A549 (cell line): ENCODE measurements at regions not wholly inside any gene's neighbourhood (a gene's known extent, or its start where the extent isn't known, plus 50 kb on each side); places are given as distances from the start of the nearest gene placed in this dataset.

Experiments
- ATAC-seq, 2 experiments: fragments of 200-7000 bp in 1 of 2; fragments of >200 bp in 1 of 2; cut with Nextera tagmentation in 1 of 2; cut with Tn5 transposase in 1 of 2; 3 replicates each; pipeline versions ENCODE4 v1.8.0 to v1.9.1; 2018 to 2020; ENCODE audit warnings: mild to moderate bottlenecking in 1 of 2, moderate library complexity in 1 of 2
- CTCF ChIA-PET: fragments of 300-600 bp; sonication (Branson Sonifier 250); formaldehyde crosslinking; extraction: SDS; loops from one replicate; lab custom pipeline; 2021; ENCODE audit warnings: antibody characterized with exemption, inconsistent platforms; lab: Yijun Ruan, JAX
- POLR2A ChIA-PET: fragments of 350-600 bp; formaldehyde crosslinking; extraction: SDS; loops from one replicate; lab custom pipeline; 2021; ENCODE audit warnings: antibody characterized with exemption, inconsistent platforms; lab: Yijun Ruan, JAX
- DNase-seq, 2 experiments: peaks; one replicate each; pipeline versions ENCODE4 v3.0.0 to v3.0.0-alpha.2; 2011 to 2016; ENCODE audit warnings: low read depth in 1 of 2, low spot score in 1 of 2
- FAIRE-seq: peaks from 2 replicates; lab custom pipeline; 2011; peaks lifted over from hg19 to GRCh38; lab: Jason Lieb, UNC
- H3K27ac ChIP-seq, 2 experiments: fragments of >200 bp; sonication (Bioruptor Twin); formaldehyde crosslinking; 3 replicates each; pipeline ENCODE4 v1.5.1; 2016 to 2017
- H3K4me1 ChIP-seq: fragments of >200 bp; sonication (Bioruptor Twin); formaldehyde crosslinking; 3 replicates; pipeline ENCODE4 v1.6.1; 2016
- H3K4me2 ChIP-seq: fragments of >200 bp; sonication (Bioruptor Twin); formaldehyde crosslinking; 3 replicates; pipeline ENCODE4 v1.6.1; 2016
- H3K4me3 ChIP-seq: fragments of >200 bp; sonication (Bioruptor Twin); formaldehyde crosslinking; 3 replicates; pipeline ENCODE4 v1.5.1; 2016
- H3K9me3 ChIP-seq: fragments of >200 bp; sonication (Bioruptor Twin); formaldehyde crosslinking; 3 replicates; pipeline ENCODE4 v1.6.1; 2016
- BHLHE40 ChIP-seq: IDR thresholded peaks from 2 replicates; pipeline ENCODE4 v1.6.1; 2012; ENCODE audit warnings: low read depth, low read length, inconsistent platforms
- CBX2 ChIP-seq: fragments of 200-600 bp; sonication (generic); IDR thresholded peaks from 2 replicates; pipeline ENCODE4 v1.6.1; 2016; ENCODE audit warnings: low read depth, mild to moderate bottlenecking, borderline replicate concordance
- CHD2 ChIP-seq: fragments of 150-350 bp; IDR thresholded peaks from 2 replicates; pipeline ENCODE4 v1.6.1; 2014; ENCODE audit warnings: low read length; ENCODE audit not compliant: partially characterized antibody
- CHD4 ChIP-seq: fragments of 200-600 bp; sonication (generic); IDR thresholded peaks from 2 replicates; pipeline ENCODE4 v1.6.1; 2016; ENCODE audit warnings: antibody characterized with exemption, mild to moderate bottlenecking, borderline replicate concordance
- EHF ChIP-seq: fragments of 250-450 bp; sonication (Bioruptor Pico); IDR thresholded peaks from 2 replicates; pipeline ENCODE4 v1.5.0; 2020; ENCODE audit warnings: mild to moderate bottlenecking
- EP300 ChIP-seq, 2 experiments: fragments of >200 bp; sonication (Bioruptor Twin); formaldehyde crosslinking; IDR thresholded peaks; 2 replicates in 1 of 2; 3 replicates in 1 of 2; pipeline ENCODE4 v1.6.1; 2016 to 2017
- ESRRA ChIP-seq: fragments of 150-350 bp; IDR thresholded peaks from 2 replicates; pipeline ENCODE4 v1.6.1; 2014; ENCODE audit warnings: mild to moderate bottlenecking, low read length, borderline replicate concordance
- HOXB13 ChIP-seq: fragments of 250-450 bp; sonication (Bioruptor Pico); IDR thresholded peaks from 2 replicates; pipeline ENCODE4 v1.5.0; 2020; ENCODE audit warnings: low read depth, mild to moderate bottlenecking, moderate library complexity
- HOXB5 ChIP-seq: fragments of 250-450 bp; sonication (Bioruptor Pico); IDR thresholded peaks from 2 replicates; pipeline ENCODE4 v1.5.0; 2020; ENCODE audit warnings: mild to moderate bottlenecking, moderate library complexity
- JUN ChIP-seq, 2 experiments: fragments of >200 bp; sonication (Bioruptor Twin); formaldehyde crosslinking; IDR thresholded peaks; 2 replicates in 1 of 2; 3 replicates in 1 of 2; pipeline ENCODE4 v1.6.1; 2016 to 2017
- MAFK ChIP-seq: fragments of 450-650 bp; IDR thresholded peaks from 2 replicates; pipeline ENCODE4 v1.6.1; 2014; ENCODE audit not compliant: partially characterized antibody
- MYC ChIP-seq: IDR thresholded peaks from 2 replicates; pipeline ENCODE4 v1.6.1; 2012; ENCODE audit warnings: mild to moderate bottlenecking, inconsistent platforms, low read length, improper control_type of control experiment, borderline replicate concordance
- NFE2L2 ChIP-seq: fragments of 150-350 bp; conservative IDR thresholded peaks from 2 replicates; pipeline ENCODE4 v1.6.1; 2014; ENCODE audit warnings: low read length
- NPAS2 ChIP-seq: fragments of 250-450 bp; sonication (Bioruptor Pico); IDR thresholded peaks from 2 replicates; pipeline ENCODE4 v1.8.0; 2022; ENCODE audit warnings: mild to moderate bottlenecking, moderate library complexity, borderline replicate concordance
- NR3C1 ChIP-seq: fragments of >200 bp; sonication (Bioruptor Twin); formaldehyde crosslinking; IDR thresholded peaks from 3 replicates; pipeline ENCODE4 v1.6.1; 2017
- POLR2AphosphoS2 ChIP-seq: conservative IDR thresholded peaks from 2 replicates; pipeline ENCODE4 v1.6.1; 2012; ENCODE audit warnings: low read length, improper control_type of control experiment, inconsistent platforms
- RAD21 ChIP-seq, 2 experiments: fragments of >200 bp in 1 of 2; sonication (Bioruptor Twin) in 1 of 2; formaldehyde crosslinking in 1 of 2; IDR thresholded peaks in 1 of 2; conservative IDR thresholded peaks in 1 of 2; 2 replicates in 1 of 2; 3 replicates in 1 of 2; pipeline ENCODE4 v1.6.1; 2012 to 2018; ENCODE audit warnings: inconsistent platforms in 1 of 2
- RCOR1 ChIP-seq: fragments of 150-350 bp; IDR thresholded peaks from 2 replicates; pipeline ENCODE4 v1.6.1; 2014; ENCODE audit warnings: antibody characterized with exemption, low read length, low read depth
- SMC3 ChIP-seq: fragments of >200 bp; sonication (Bioruptor Twin); formaldehyde crosslinking; IDR thresholded peaks from 3 replicates; pipeline ENCODE4 v1.6.1; 2018; ENCODE audit warnings: inconsistent platforms
- TFCP2L1 ChIP-seq: fragments of 250-450 bp; sonication (Bioruptor Pico); IDR thresholded peaks from 2 replicates; pipeline ENCODE4 v1.5.0; 2021; ENCODE audit warnings: mild to moderate bottlenecking
- TP53 ChIP-seq: fragments of 250-450 bp; sonication (Bioruptor Pico); IDR thresholded peaks from 2 replicates; pipeline ENCODE4 v1.5.0; 2021; ENCODE audit warnings: mild to moderate bottlenecking, moderate library complexity
- ZC3H11A ChIP-seq: fragments of 450-650 bp; IDR thresholded peaks from 2 replicates; pipeline ENCODE4 v1.6.1; 2014; ENCODE audit warnings: antibody characterized with exemption, mild to moderate bottlenecking
- ZFP36 ChIP-seq: fragments of 450-650 bp; IDR thresholded peaks from 2 replicates; pipeline ENCODE4 v1.6.1; 2014; ENCODE audit warnings: borderline replicate concordance; ENCODE audit not compliant: partially characterized antibody
- ZNF302 ChIP-seq: fragments of 250-450 bp; sonication (Bioruptor Pico); IDR thresholded peaks from 2 replicates; pipeline ENCODE4 v1.9.0; 2021; ENCODE audit warnings: inconsistent platforms, mild to moderate bottlenecking, moderate library complexity
- ZSCAN20 ChIP-seq: fragments of 250-450 bp; sonication (Bioruptor Pico); IDR thresholded peaks from 2 replicates; pipeline ENCODE4 v1.8.0; 2022; ENCODE audit warnings: mild to moderate bottlenecking, moderate library complexity
- WGBS: methylation state at CpG from one replicate; pipeline ENCODE4 v1.1.6; 2017; ENCODE audit errors: missing lambda C conversion rate; 5-methylcytosine and 5-hydroxymethylcytosine counted together
- TF ChIP-seq, protein P1 (sequence below): fragments of >200 bp; sonication (Bioruptor Twin); formaldehyde crosslinking; IDR thresholded peaks from 3 replicates; pipeline ENCODE4 v1.6.1; 2016
- TF ChIP-seq, protein P2 (sequence below): fragments of 150-350 bp; IDR thresholded peaks from 2 replicates; pipeline ENCODE4 v1.6.1; 2014; ENCODE audit warnings: low read depth, mild to moderate bottlenecking, low read length

- Histone ChIP-seq H3K4me1 (no peaks in the 10 kb centered on the region), H3K27ac (no peak overlapping the region), H3K9me3 (peaks cover 12% of the 10 kb centered on the region), H3K4me2 (no peak overlapping the region), H3K4me3 (no peak overlapping the region)
- DNase-seq (no peak), ATAC-seq (no peak), FAIRE-seq (no peak)
- 49% methylated on average over 2 of the region's 2 CpGs for WGBS
- no peak for TF ChIP-seq HOXB5 (CRISPR knock-in tag)
- no peak for TF ChIP-seq EP300 (IDR thresholded peaks at IDR 0.05)
- TF ChIP-seq ESRRA, result no peak
- no peak for TF ChIP-seq BHLHE40
- TF ChIP-seq MYC, result no peak
- TF ChIP-seq, protein P1, sequence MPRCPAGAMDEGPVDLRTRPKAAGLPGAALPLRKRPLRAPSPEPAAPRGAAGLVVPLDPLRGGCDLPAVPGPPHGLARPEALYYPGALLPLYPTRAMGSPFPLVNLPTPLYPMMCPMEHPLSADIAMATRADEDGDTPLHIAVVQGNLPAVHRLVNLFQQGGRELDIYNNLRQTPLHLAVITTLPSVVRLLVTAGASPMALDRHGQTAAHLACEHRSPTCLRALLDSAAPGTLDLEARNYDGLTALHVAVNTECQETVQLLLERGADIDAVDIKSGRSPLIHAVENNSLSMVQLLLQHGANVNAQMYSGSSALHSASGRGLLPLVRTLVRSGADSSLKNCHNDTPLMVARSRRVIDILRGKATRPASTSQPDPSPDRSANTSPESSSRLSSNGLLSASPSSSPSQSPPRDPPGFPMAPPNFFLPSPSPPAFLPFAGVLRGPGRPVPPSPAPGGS, result no peak
- no peak for TF ChIP-seq EHF (CRISPR knock-in tag)
- POLR2A ChIA-PET, result no interaction called here
- CTCF ChIA-PET, result no interaction called here
These were observed 221.3 kb upstream of the SLCO3A1 start for GRCh38 chr15:91632176-91632575.

GRCh38 chr15:91632981-91633380, 220.5 kb upstream of the SLCO3A1 start:
- H3K4me3 ChIP-seq, result no peak overlapping the region
- no peak overlapping the region for H3K4me2 ChIP-seq
- ChIA-PET CTCF (no interaction called here), POLR2A (no interaction called here)
- WGBS, result 42% methylated on average over 9 of the region's 9 CpGs
- DNase-seq, result no peak
- no peak overlapping the region for H3K27ac ChIP-seq
- TF ChIP-seq HOXB13 (CRISPR knock-in tag), result no peak
- no peak for TF ChIP-seq CHD4
- TF ChIP-seq ZFP36, result no peak
- TF ChIP-seq RCOR1, result no peak
- no peak for TF ChIP-seq TP53 (CRISPR knock-in tag)
- no peak for TF ChIP-seq NR3C1
- no peak for TF ChIP-seq TFCP2L1 (CRISPR knock-in tag)
- TF ChIP-seq, all 56 proteins: peak for 0
- ATAC-seq (no peak; a peak in 1 of 6 replicates), FAIRE-seq (no peak)
- Histone ChIP-seq H3K4me1 (no peaks in the 10 kb centered on the region), H3K9me3 (peaks cover 10% of the 10 kb centered on the region)

DNA sequence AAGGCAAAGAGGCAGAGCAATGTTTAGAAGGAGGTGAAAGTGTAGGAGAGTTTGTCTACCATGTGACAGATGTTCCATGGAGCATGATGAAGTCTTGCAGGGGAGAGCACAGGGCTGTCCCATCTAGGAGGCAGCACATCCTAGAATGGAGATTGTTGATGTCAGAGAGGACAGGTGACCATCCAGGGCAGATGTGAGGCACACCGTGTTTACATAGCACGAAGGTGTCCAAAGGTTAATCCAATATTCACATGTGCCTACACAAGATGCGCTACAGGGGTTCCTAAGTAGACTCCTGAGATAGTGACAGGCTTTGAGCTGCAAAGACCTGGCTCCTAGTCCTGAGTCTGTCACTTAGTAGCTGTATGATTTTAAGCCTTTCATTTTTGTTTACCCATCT, 219.3 kb upstream of the SLCO3A1 start:
- Histone ChIP-seq H3K27ac (no peak overlapping the region), H3K9me3 (0 out of 3 replicates have a peak, but pooled peaks cover under 1% of the 10 kb centered on the region), H3K4me1 (no peaks in the 10 kb centered on the region), H3K4me2 (no peak overlapping the region), H3K4me3 (no peak overlapping the region)
- WGBS, result 26% methylated on average over 3 of the region's 3 CpGs
- no peak for FAIRE-seq
- DNase-seq, result no peak
- CTCF ChIA-PET, result interaction anchor here (1.0 kb wide), 1 partner anchor 14 kb away, joined by 4 read pairs; no protein-coding TSS in a partner anchor
- POLR2A ChIA-PET, result no interaction called here
- TF ChIP-seq SMC3 (no peak), MAFK (no peak), POLR2AphosphoS2 (no peak), CBX2 (no peak), JUN (IDR thresholded peaks at IDR 0.05) (no peak), ZSCAN20 (CRISPR knock-in tag) (no peak), RAD21 (conservative IDR thresholded peaks at IDR 0.05 in 1 of 2, IDR thresholded peaks at IDR 0.05 in 1 of 2) (no peak), NPAS2 (CRISPR knock-in tag) (no peak), ZNF302 (no peak), NFE2L2 (no peak), CHD2 (no peak), ZC3H11A (no peak), ESRRA (no peak)
- TF ChIP-seq, protein P2, sequence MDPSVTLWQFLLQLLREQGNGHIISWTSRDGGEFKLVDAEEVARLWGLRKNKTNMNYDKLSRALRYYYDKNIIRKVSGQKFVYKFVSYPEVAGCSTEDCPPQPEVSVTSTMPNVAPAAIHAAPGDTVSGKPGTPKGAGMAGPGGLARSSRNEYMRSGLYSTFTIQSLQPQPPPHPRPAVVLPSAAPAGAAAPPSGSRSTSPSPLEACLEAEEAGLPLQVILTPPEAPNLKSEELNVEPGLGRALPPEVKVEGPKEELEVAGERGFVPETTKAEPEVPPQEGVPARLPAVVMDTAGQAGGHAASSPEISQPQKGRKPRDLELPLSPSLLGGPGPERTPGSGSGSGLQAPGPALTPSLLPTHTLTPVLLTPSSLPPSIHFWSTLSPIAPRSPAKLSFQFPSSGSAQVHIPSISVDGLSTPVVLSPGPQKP, result no peak
- TF ChIP-seq, all 56 proteins: peak for 0
- ATAC-seq, result no peak
